ENCODE measurements at regions not wholly inside any gene's neighbourhood (a gene's known extent, or its start where the extent isn't known, plus 50 kb on each side); places are given as distances from the start of the nearest gene placed in this dataset.

DNA sequence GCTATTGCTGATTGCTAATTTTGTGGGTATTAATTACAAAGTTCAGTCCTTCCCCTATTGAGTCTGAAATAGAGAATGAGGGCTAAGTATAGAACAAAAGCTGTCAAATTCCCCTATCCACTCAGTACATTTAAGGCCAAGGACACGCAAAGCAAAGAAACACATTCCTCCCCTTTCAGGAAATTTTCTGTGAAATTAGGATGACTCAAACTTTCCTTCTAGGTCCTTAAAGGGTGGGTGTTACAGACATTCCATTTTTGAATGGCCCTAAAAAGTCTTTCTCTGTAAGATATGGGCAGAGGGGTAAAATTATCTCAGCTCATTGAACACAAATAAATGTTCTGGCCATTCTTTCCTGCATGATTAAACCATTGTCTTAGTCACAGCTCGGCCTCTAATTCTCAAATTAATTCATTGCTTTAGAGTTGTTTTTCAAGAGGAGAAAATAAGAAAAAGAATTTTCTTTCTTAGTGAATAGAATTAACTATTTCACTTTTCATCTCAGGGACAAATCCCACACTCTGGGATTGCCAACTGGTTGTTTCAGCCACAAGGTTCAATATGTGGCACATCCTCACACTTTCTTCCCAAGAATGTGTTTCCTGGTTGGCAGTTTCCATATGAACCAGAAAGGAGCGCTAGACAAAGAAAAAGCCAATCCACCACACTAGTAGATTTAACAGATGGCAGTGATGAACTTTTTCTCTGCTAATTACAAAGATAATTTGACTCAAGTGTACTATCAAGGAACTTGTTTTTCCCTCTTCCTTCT, 424.1 kb downstream of the ZNF385D start:
- no peak for DNase-seq (ENCODE audit: low read depth)
- TF ChIP-seq, protein P1, sequence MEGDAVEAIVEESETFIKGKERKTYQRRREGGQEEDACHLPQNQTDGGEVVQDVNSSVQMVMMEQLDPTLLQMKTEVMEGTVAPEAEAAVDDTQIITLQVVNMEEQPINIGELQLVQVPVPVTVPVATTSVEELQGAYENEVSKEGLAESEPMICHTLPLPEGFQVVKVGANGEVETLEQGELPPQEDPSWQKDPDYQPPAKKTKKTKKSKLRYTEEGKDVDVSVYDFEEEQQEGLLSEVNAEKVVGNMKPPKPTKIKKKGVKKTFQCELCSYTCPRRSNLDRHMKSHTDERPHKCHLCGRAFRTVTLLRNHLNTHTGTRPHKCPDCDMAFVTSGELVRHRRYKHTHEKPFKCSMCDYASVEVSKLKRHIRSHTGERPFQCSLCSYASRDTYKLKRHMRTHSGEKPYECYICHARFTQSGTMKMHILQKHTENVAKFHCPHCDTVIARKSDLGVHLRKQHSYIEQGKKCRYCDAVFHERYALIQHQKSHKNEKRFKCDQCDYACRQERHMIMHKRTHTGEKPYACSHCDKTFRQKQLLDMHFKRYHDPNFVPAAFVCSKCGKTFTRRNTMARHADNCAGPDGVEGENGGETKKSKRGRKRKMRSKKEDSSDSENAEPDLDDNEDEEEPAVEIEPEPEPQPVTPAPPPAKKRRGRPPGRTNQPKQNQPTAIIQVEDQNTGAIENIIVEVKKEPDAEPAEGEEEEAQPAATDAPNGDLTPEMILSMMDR (IDR thresholded peaks at IDR 0.05; ENCODE audit: insufficient read depth, low read depth, low read length, missing control alignments) = no peak
- no peak overlapping the region for H3K4me3 ChIP-seq (ENCODE audit: low read length)

DNA sequence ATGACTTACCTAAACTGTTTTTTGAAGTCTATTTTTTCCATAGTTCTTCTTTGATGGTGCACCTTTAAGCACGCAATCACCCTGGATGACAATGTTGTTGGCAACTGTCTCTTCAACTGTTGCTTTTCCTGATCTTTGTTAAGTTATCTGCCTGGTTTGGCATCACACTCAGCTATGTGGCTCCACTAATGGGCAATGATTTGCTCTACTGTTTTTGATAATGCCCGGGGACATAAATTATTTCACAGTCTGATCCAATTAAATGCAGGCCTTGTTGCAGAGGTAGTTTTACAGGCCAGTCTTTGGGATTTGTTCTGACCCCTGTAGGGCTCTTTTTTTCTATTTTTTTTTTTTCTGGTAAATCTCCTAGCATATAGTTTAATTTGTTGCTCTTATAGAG, 436.3 kb downstream of the ZNF385D start:
- DNase-seq (ENCODE audit: low read depth) = no peak
- H3K4me3 ChIP-seq (ENCODE audit: low read length) = no peak overlapping the region
- TF ChIP-seq, protein P1 (IDR thresholded peaks at IDR 0.05; ENCODE audit: insufficient read depth, low read depth, low read length, missing control alignments) = no peak

DNA sequence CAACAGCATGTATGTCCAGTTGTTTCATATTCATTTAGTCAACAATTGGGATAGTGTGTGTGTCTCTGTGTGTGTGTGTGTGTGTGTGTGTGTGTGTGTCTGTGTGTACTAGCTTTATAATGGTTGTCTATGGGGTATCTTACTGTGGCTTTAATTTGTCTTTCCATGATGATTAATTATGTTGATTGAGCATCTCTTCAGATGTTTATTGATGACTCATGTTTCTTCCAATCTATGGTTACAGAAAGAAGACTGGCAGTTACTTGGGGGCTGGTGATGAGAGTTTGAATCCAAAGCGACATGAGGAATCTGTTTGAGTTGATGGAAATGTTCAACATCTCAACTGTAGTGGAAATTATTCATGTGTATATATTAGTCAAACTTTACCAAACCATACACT, 440.1 kb downstream of the ZNF385D start:
- no peak overlapping the region for H3K4me3 ChIP-seq (ENCODE audit: low read length)
- no peak for DNase-seq (ENCODE audit: low read depth)

DNA sequence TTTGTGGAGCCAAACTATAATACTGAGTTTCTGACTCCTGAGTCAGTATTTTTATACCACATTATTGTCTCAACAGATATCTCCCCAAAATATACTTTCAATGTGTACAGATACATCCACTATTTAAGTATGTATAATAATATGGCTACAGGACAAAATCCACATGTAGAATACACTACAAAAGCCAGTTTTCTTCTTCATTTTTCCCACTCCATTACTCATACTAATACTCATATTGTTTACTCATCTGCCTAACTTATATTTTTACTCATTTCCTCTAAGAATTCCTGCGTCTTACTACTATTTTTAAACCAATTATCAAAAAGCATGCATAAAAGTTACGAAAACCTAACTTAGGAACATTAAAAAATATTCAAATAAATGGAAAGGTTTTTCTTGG, 440.8 kb downstream of the ZNF385D start:
- TF ChIP-seq, protein P1 (IDR thresholded peaks at IDR 0.05; ENCODE audit: insufficient read depth, low read depth, low read length, missing control alignments) = no peak
- DNase-seq (ENCODE audit: low read depth) = no peak
- no peak overlapping the region for H3K4me3 ChIP-seq (ENCODE audit: low read length)

More for the DNA sequence above, 440.1 kb downstream of the ZNF385D start:
- TF ChIP-seq, protein P1 (IDR thresholded peaks at IDR 0.05; ENCODE audit: insufficient read depth, low read depth, low read length, missing control alignments) = no peak

DNA sequence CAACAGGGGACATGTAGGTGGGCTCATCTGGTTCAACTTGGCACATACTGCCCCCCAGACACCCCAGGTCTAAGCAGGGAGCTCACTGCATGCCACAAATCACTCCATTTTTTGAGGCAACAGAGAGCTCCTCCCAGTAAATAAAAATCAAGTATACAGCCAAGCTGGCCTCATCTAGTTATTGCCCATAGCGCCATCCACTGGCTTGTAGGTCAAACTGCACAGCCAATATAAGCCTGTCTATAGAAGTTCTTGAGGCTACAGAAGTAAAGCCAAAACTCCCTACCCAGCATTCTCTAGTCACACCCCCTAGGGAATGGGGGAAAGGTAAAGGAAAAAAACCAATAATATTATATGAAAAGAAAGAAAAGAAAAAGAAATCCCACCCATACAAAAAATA, 453.7 kb downstream of the ZNF385D start:
- H3K4me3 ChIP-seq (ENCODE audit: low read length) = no peak overlapping the region
- no peak for DNase-seq (ENCODE audit: low read depth)
- TF ChIP-seq, protein P1 (IDR thresholded peaks at IDR 0.05; ENCODE audit: insufficient read depth, low read depth, low read length, missing control alignments) = no peak

DNA sequence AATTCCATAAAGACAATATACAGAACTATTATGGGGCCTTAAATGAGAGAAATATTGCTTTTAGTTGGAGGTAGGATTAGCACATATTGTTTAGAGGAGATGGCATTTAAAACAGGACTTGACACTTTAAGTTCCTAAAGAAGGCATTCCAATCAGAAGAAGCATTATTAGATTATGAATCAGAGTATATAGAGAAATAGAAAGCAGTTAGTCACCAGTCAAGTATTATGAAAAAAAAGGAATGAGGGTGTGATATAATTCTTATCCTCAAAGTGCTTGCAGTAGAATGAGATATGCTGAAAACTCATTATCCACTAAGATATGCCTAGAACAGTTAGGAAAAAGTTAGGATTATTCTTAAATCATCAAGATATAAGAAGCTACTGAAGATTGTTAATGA, 456.2 kb downstream of the ZNF385D start:
- TF ChIP-seq, protein P1 (IDR thresholded peaks at IDR 0.05; ENCODE audit: insufficient read depth, low read depth, low read length, missing control alignments) = no peak
- H3K4me3 ChIP-seq (ENCODE audit: low read length) = no peak overlapping the region
- peak; percentile 65 for DNase-seq (ENCODE audit: low read depth)

DNA sequence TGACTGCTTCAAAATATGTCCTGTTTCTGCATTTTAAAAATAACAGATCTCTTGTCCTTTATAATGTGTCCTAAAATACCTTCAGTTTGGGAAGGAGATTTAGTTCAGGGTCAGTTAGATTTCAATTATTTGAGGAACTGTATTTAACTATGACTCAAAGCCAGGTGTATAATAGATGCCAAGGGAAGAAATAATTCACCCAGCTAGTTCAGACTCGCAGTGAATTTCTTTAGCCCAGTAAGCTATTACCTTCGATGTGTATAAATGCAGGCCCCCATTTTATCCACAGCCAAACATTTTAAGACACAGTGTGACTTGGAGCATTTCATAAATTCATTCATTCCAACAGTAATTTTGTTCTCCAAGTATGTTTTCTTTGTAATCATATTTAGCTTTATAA, 458.0 kb downstream of the ZNF385D start:
- no peak overlapping the region for H3K4me3 ChIP-seq (ENCODE audit: low read length)
- DNase-seq (ENCODE audit: low read depth) = peak; percentile 75
- TF ChIP-seq, protein P1 (IDR thresholded peaks at IDR 0.05; ENCODE audit: insufficient read depth, low read depth, low read length, missing control alignments) = no peak

All from epithelial cell of esophagus (primary cell).